GM21529 (cell line): ENCODE measurements at regions not wholly inside any gene's neighbourhood (a gene's known extent, or its start where the extent isn't known, plus 50 kb on each side); places are given as distances from the start of the nearest gene placed in this dataset.

ENCODE experiments used
- ATAC-seq: cut with Tn5 transposase; IDR thresholded peaks from one replicate; pipeline ENCODE4 v1.9.1; 2021; ENCODE audit not compliant: unreplicated experiment

DNA sequence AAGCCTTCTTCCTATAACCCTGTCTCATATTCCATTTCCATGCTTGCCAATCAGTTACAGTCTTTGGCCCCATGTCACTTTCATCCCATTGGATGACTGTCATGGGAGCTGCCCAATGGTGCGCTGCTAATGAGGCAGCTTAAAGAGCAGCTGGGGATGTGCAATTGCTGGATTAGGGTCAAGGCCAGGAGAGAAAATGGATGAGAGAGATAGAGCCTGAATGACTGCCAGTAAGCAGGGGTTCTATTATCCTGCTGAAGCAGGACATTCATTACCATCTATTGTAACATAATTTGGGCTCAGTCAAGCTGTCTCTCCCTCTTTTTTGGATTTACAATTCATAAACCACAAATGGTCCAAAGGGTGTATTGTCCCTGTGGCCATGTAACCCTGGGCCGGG is 909.0 kb downstream of the CENPC start:
- no peak for ATAC-seq

DNA sequence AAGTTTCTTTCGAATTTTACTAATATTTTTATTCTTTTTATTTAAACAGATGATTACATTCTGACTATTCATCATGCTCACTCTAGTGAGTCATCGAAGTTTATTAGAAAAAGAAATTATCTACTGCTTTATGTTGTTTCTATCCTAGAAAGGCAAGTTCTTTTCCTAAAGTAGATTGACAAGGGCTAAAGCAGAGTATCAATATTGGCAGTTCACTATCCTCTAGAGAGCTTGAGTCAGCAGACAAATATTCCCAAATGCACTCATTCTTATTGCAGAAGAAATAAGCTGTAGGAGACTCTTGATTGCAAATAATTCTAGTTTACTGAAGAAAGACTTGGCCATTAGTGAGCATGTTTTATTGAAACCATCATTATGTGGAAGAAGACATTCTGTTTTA is 911.8 kb downstream of the CENPC start:
- no peak for ATAC-seq

DNA sequence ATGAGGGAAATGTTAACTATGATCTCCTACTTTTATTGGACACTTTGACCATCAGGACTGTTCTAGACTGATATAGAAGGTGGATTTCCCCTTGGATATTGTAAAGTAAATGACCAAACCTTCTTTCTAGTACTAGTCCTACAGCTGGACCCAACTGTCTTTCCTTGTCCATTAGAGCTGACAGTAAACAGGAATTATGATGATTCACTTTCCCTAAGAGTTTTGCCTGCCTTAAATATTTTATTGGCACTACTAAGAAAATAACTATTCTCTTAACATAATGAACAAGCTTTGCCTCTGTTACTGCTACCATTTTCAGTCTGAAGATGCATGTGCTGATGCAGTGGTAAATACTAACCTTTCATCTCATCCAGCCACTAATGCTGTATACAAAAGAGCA is 915.4 kb downstream of the CENPC start:
- ATAC-seq, result no peak

DNA sequence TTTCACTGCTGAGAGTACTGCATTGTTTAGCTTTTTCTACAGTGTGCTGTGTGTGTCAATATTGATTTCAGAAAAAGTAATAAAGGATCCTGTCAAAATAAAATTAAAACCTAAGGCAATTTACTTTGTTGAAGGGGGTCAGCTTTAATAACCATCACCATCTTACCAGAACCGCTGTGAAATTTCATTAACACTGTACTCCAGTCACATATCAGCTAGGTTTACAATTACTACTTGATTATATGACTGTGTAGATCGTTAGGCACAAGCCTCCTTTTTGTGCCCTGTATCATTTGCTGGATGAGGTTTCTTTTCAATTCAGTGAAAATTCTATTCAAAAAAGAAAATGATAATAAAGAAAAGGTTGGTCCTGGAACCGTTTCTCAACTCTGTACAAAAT is 917.2 kb downstream of the CENPC start:
- ATAC-seq, result no peak

DNA sequence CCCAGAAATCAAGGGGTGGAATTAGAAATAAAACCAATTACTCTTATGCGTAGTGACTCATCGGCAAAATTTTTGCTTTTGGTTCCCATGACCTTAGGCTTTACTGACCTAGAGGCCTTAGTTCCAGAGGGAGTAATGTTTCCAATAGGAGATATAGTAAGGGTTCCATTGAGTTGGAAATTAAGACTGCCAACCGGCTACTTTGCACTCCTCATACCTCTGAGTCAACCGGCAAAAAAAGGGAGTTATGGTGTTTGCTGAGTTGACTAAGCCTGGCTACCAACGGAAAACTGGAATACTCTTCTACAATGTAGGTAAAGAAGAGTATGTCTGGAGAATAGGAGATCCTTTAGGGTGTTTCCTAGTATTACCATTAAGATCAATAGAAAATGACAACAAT is 919.8 kb downstream of the CENPC start:
- ATAC-seq, result no peak

DNA sequence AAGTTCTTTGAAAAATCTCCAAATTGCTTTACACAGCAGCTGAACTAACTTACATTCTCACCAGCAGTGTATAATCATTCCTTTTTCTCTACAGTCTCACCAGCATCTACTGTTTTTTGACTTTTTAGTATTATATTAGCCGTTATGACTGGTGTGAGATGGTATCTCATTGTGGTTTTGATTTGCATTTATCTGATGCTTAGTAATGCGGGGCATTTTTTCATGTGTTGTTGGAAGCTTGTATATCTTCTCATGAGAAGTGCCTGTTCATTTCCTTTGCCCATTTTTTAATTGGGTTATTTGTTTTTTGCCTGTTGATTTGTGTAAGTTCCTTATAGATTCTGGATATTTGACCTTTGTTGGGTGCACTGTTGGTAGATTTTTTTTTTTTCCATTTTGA is 931.7 kb downstream of the CENPC start:
- no peak for ATAC-seq

DNA sequence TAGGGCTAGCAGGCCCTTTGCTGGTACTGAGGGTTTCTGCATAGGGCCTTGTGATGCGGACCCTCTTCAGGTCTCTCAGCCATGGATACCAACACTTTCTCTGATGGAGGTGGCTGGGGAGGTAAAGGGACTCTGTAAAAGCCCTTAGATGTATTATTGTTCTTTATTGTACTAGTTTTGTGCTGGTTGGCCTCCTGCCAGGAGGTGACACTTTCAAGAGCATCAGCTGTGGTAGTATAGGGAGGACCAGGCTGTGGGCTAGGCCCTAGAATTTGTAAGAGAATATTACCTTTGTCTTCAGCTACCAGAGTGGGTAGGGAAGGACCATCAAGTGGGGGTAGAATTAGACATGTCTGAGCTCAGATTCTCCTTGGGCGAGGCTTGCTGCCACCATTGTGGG is 936.3 kb downstream of the CENPC start:
- ATAC-seq, result no peak

DNA sequence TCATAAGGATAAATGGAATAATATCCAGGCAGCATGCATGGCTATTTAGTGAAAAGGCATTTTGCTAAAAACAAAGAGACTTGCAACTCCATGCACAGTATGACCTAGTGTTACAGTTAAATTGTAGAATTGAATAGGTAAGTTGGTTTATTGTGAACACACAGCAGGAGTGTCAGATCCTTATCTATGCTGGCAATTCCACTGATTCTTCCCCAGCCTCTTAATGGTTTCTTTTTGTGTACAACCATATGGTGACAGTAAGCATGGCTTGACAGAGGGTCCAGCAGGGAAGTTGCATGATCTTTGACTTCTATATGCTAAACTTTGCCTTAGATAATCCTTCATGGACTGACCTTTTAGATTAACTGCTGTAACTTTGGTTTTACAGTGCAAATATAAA is 936.6 kb upstream of the EPHA5 start:
- no peak for ATAC-seq

DNA sequence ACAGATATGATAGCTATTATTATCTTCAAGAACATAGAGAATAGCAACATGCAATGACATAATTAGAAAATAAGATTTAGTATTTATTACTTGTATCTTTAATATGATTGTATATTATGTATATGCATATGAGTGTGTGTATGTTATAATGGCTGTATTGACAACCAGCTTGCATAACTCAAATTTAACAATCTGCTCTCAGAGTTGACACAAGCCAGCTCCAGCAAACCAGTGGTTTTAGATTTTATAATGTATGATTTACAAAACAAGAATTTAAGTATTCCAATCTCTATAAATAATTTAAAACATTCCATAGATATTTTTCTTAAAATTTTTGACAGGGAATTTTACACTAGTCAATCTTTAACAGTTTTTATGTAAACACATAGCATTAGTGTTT is 935.9 kb upstream of the EPHA5 start:
- ATAC-seq, result no peak

DNA sequence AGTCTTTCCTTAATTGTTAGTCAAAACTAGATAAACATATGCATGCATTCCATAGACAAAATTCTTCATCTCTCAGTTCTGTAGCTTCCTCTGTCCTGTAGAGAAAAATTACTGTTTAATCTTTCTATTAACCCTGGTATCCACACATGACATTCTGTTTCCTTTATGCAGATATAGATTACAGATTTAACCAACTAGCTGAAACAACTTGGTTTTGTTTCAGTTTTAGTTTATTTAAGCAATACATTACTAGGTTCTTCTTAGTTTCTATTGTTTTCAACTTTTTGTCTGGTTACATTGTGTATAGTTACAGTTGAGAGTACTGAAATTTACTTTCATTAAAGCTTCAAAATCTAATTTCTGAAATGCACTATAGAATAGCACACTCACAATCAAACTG is 933.9 kb upstream of the EPHA5 start:
- ATAC-seq, result no peak

DNA sequence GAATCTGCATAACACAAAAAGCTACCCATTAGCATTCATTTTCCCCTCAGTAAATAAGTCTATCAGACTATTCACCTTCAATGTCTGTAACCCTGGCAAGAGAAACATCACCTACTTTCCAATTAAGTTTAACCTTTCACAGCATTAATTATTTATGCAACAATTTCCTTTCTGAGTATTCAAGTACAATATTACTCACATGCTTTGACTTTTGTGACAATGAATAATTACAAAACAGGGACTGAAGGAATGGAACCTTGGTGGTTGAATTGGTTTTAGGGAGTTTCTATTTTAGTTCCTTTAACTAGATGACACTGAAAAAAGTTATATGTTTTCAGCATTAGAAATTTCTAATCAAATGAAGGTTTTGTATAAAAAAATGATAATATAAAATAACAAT is 932.3 kb upstream of the EPHA5 start:
- ATAC-seq, result no peak

DNA sequence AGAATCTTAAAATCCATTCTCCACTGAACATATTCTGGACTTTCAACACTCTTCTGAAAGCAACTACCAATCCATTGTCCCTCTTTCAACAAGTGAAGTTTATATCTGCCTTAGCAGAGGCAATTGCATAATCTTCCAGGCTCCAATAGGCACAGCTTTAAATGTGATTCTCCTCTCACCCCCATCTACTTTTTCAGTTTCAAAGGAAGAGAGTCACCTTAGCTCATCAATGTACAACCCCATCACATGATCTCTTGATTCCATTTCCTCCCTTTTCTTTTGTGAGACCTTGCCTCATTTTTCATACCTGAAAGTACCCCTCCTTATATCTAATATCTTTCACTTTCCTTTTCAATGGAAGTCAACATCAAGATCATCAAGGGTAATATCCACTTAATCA is 921.7 kb upstream of the EPHA5 start:
- no peak for ATAC-seq

DNA sequence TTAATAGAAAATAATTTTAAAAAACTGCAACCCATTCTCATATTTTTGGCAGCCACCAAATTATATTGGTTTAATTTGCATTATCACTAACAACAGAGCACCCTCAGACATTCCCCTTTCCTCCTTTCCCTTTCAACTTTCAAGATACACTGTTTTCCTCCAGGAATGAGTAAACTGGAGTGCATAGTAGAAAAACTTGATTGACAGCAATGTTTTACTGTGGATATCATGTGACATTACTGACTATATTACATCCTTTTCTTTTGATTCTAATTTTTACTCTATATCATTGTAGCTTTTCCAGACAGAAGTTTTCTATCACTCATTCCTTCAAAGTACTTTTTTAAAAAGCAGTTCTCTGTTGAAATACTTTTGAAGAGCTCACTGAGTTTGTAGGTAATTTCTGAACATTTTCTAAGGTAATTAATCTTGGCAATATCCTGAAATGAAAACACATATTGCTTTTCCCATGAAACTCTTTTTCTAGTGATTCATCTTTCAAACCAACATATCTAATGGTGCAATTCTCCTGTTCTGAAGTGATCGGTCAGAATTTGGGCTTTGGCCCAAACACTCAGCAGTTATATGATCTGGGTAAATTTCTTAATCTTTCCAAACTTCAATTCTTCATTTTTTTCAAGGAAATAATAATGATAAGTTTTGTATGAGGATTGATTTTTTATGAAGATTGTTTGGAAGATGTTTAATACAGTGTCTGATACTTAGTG is 920.4 kb upstream of the EPHA5 start:
- ATAC-seq, result no peak

DNA sequence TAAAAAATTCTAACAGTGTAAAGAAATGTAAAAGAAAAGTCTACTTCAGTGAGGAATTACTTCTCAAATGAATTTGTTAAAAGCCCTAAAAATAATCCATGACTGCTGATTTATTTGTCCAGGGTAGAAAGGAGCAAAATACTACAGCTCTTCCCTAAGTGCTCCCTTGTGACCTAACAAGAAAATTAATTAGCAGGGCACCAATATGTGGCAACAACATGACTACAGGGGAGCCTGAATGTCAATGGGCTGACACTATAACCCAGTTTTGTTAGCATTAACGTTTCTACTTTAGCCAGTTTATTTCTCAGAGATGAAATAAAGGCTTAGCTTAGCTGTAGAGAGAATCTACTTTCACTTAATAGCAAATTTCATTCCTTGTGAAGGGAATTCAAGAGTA is 918.9 kb upstream of the EPHA5 start:
- ATAC-seq, result no peak

DNA sequence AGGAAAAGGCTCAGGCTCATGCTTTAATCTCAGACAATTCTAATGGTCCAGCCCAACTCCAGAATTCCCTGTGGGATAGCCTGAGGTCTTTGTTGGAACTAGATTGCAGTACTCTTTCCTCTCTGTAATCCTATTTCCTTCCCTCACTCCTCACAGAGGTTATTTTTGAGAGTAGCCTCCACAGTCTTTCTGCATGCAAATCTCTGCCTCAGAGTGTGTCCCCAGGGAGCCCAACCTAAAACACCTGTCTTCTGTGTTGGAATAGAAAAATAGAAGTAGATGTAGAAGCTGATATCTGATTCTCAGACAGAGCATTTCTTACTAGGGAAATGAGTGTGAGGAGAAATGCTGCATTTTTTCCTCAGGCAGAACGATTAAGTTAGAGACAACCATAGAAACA is 915.5 kb upstream of the EPHA5 start:
- no peak for ATAC-seq

DNA sequence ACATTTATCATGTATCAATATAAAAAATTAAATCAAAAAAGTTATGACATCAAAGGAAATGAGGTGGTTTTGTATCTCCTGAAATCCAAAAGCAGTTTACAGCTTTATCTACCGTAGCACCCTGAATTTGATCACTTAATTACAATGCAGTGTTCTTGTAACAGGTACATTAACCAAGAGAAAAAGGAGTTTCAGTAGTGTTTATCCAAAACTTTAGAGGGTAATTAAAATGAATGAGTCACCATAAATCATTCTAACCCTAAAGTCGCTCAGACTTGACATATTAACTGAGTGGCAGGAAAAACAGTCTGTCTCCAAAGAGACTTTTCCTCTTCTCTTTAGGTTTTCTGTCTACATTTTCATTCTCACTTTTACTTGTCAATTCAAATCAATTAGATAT is 907.6 kb upstream of the EPHA5 start:
- no peak for ATAC-seq

DNA sequence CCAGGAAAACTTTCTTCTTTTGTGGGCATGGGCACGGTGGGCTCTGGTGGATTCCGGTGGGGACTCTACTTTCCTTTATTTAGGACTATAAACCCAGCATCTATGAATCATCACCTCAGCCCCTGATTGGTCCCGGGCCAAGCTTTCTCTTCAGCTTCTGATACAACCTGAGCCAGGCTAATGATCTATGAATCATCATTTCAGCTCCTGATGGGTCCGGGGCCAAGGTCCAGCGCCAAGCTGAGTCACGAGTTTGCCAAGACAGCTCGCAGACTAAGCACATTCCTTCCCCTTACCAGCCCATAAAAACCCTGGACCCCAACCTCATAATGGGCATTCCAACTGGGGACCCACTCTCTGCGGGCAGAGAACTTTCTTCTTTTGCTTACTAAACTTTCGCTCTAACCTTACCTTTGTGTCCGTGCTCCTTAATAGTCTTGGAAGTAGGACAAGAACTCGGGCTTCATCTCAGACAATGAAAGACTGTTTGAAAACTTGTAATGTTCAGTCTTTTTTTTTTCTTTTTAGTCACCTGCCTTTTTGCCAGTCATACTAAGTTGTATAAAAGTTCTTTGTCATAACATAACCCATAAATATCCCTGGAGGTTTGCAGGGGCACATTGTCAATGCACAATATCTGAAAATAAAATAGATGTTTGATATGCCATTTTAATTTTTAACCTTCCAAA is 904.9 kb upstream of the EPHA5 start:
- ATAC-seq, result no peak

DNA sequence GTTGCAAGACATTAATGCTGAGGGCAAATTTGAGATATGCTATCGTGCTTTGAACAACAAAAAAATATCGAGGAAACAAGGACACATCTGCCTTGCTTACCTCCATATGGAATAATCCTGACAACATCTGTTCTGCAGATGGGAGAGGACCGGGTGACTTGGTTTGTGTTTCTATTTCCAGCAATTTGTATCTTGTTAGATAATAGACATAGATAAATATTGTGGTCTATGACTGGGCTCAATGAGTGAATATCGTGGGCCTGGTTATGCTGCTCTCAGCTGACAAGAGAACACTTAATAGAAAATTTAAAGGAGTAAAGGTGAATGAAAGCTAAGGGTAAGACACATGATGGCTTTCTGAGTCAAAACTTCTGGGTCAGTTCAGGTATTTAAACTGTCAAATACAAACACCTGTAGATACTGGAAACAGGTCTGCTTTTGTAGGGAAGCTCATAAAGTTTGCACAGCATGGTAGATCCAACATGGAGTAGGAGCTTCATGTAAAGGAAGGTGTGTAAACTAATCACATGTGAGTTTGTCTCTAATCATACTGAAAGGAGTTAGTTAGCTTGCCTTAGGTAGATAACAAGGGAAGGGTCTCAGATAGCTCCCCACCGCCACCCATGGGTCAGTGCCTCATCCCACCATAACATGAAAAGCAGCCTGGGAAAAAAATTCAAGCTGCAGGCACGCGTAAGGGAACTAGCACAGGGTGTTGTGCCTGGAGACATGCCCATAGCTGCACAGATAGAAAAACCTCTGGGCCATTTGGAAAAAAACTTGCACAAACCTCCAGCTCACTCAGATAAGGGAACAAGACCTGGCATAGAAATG is 904.1 kb upstream of the EPHA5 start:
- ATAC-seq, result no peak

DNA sequence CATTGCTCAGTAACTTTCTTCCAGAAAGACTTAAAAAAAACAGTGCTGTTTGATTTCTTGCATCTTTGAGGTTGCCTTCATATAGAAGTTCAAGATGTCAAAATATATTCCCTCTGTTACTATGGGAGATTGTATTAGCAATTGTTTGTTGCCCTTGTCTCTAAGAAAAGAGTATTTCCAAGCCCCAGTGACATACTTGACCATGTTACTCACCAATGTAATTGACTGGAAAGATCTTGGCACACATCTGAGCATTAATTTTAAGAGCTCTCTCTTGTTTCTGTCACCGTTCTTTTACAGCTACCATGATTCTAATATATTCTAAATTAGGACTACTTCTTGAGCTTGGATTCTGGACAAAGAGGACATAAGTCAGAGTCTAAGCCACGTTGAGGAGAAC is 902.7 kb upstream of the EPHA5 start:
- ATAC-seq, result no peak

DNA sequence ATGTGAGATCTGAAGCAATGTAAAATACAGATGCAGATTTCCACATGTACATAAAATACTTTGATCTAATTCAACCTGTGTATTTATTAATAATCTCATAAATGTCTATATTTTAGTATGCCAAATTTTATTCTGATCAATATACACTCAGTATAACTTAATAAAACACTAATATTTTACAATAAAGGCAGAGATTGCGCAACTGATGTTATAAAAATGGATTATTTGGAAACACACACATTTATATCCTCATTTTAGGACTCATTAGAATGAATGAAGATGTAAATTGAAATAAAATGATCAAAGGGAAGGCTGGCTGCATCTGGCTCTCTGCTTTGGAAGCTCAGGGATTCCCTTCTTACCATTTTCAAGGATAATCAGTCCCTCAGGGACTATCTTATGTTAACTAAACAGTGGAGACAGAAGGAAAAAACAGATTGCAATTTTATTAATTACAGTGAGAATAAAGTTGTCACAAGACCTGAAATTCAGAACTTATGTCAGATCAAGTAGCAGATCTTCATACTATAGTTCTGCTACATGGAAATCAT is 900.9 kb upstream of the EPHA5 start:
- no peak for ATAC-seq

DNA sequence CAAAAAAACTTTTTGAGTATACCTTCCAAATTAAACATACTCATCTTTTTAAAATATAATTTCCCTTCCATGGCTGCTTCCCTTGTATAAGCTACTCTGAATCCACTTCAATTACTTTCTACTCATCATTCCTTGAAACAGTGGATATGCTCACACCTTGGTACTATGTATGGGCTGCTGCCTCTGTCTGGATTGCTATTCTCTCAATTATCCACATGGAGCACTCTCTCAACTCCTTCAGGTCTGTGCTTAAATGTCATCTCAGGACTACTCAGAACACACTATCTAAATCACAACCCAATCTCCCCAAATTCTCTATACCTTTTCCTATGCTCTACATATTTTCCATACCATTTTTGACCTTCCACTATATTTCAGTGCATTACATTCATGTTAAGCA is 898.9 kb upstream of the EPHA5 start:
- no peak for ATAC-seq

DNA sequence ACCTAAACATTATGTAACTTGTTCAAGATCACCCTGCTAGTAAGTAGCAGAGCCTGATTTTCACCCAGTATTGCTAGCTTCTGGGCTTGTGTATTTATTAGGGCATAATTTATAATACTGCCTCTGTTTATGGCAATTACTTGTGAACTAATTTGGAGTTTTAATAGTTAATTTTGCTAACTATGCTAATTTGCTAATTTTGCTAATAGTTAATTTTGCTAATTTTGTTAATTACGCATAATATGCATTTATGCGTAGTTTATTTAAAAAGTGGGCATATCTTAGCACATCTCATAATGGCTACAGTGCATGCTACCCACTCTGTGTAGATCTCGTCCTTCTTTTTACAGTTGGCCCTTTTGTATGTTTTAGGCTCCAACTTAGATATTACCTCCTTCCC is 898.1 kb upstream of the EPHA5 start:
- ATAC-seq, result no peak
